ENCODE measurements at regions not wholly inside any gene's neighbourhood (a gene's known extent, or its start where the extent isn't known, plus 50 kb on each side); places are given as distances from the start of the nearest gene placed in this dataset.

- FAIRE-seq = no peak
- TF ChIP-seq, protein P1, sequence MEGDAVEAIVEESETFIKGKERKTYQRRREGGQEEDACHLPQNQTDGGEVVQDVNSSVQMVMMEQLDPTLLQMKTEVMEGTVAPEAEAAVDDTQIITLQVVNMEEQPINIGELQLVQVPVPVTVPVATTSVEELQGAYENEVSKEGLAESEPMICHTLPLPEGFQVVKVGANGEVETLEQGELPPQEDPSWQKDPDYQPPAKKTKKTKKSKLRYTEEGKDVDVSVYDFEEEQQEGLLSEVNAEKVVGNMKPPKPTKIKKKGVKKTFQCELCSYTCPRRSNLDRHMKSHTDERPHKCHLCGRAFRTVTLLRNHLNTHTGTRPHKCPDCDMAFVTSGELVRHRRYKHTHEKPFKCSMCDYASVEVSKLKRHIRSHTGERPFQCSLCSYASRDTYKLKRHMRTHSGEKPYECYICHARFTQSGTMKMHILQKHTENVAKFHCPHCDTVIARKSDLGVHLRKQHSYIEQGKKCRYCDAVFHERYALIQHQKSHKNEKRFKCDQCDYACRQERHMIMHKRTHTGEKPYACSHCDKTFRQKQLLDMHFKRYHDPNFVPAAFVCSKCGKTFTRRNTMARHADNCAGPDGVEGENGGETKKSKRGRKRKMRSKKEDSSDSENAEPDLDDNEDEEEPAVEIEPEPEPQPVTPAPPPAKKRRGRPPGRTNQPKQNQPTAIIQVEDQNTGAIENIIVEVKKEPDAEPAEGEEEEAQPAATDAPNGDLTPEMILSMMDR (IDR thresholded peaks at IDR 0.05; ENCODE audit: insufficient read depth, low read length, severe bottlenecking) = no peak
- Histone ChIP-seq H3K4me3 (ENCODE audit: low read depth, low read length) (no peak overlapping the region), H3K27me3 (ENCODE audit: control insufficient read depth, insufficient read depth, low read length) (no peaks in the 10 kb centered on the region), H3K36me3 (ENCODE audit: control insufficient read depth, insufficient read depth, low read length) (no peaks in the 10 kb centered on the region)
- no peak for DNase-seq (ENCODE audit: low read depth)
These were observed 1258.0 kb upstream of the IGFBP7 start for GRCh38 chr4:58368221-58368620.

- TF ChIP-seq, protein P1 (IDR thresholded peaks at IDR 0.05; ENCODE audit: insufficient read depth, low read length, severe bottlenecking) = no peak
These were observed 1250.4 kb upstream of the IGFBP7 start for GRCh38 chr4:58360354-58361133.

DNA sequence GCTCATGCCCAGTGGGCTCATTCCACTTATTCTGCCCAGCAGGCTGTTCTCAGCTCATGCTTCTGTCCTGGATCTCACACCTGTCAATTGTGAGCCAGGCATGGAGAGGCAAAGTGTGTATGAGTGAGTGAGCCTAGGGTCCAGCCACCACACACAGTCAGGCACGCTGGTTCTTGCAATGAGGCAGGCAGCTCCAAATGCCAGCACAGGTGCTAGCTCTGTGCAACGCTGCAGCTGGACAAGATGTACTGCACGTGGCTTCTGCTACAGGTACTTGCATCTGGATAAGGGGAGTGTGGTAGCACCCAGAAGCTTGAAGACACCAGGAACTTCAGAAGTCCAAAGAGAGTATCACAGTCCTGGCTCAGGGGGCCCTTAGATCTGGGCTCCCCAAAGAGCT is 1249.4 kb upstream of the IGFBP7 start:
- H3K27me3 ChIP-seq (ENCODE audit: control insufficient read depth, insufficient read depth, low read length) = no peaks in the 10 kb centered on the region
- DNase-seq (ENCODE audit: low read depth) (no peak), FAIRE-seq (no peak)
- H3K4me3 ChIP-seq (ENCODE audit: low read depth, low read length) = no peak overlapping the region
- TF ChIP-seq, protein P1 (IDR thresholded peaks at IDR 0.05; ENCODE audit: insufficient read depth, low read length, severe bottlenecking) = no peak
- no peaks in the 10 kb centered on the region for H3K36me3 ChIP-seq (ENCODE audit: control insufficient read depth, insufficient read depth, low read length)

More at GRCh38 chr4:58360354-58361133, 1250.4 kb upstream of the IGFBP7 start:
- H3K36me3 ChIP-seq (ENCODE audit: control insufficient read depth, insufficient read depth, low read length) = no peaks in the 10 kb centered on the region
- FAIRE-seq (no peak), DNase-seq (ENCODE audit: low read depth) (no peak)
- H3K4me3 ChIP-seq (ENCODE audit: low read depth, low read length) = no peak overlapping the region
- H3K27me3 ChIP-seq (ENCODE audit: control insufficient read depth, insufficient read depth, low read length) = no peaks in the 10 kb centered on the region

DNA sequence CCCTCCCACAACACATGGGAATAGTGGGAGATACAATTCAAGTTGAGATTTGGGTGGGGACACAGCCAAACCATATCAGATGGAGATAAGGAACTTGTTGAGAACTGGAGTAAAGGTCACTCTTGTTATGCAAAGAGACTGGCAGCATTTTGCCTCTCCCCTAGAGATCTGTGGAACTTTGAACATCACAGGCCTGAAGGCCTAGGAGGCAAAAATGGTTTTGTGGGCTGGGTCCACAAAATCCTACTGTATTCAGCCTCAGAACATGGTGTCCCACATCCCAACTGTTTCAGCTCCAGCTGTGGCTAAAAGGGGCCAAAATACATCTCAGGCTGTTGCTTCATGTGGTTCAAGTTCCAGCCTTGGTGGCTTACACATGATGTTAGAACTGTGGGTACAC is 1247.8 kb upstream of the IGFBP7 start:
- DNase-seq (ENCODE audit: low read depth) (no peak), FAIRE-seq (no peak)
- H3K4me3 ChIP-seq (ENCODE audit: low read depth, low read length) = no peak overlapping the region
- H3K36me3 ChIP-seq (ENCODE audit: control insufficient read depth, insufficient read depth, low read length) = no peaks in the 10 kb centered on the region
- H3K27me3 ChIP-seq (ENCODE audit: control insufficient read depth, insufficient read depth, low read length) = no peaks in the 10 kb centered on the region
- TF ChIP-seq, protein P1 (IDR thresholded peaks at IDR 0.05; ENCODE audit: insufficient read depth, low read length, severe bottlenecking) = no peak

GRCh38 chr4:58325070-58325469 is 1214.9 kb upstream of the IGFBP7 start:
- no peak for FAIRE-seq
- H3K36me3 ChIP-seq (ENCODE audit: control insufficient read depth, insufficient read depth, low read length) = no peaks in the 10 kb centered on the region
- no peak overlapping the region for H3K4me3 ChIP-seq (ENCODE audit: low read depth, low read length)
- H3K27me3 ChIP-seq (ENCODE audit: control insufficient read depth, insufficient read depth, low read length) = no peaks in the 10 kb centered on the region
- TF ChIP-seq, protein P1 (IDR thresholded peaks at IDR 0.05; ENCODE audit: insufficient read depth, low read length, severe bottlenecking) = no peak
- DNase-seq (ENCODE audit: low read depth) = no peak

- H3K27me3 ChIP-seq (ENCODE audit: control insufficient read depth, insufficient read depth, low read length) = no peaks in the 10 kb centered on the region
- no peak for FAIRE-seq
- DNase-seq (ENCODE audit: low read depth) = no peak
- TF ChIP-seq, protein P1 (IDR thresholded peaks at IDR 0.05; ENCODE audit: insufficient read depth, low read length, severe bottlenecking) = no peak
- no peak overlapping the region for H3K4me3 ChIP-seq (ENCODE audit: low read depth, low read length)
- H3K36me3 ChIP-seq (ENCODE audit: control insufficient read depth, insufficient read depth, low read length) = no peaks in the 10 kb centered on the region
These were observed 1203.3 kb upstream of the IGFBP7 start for GRCh38 chr4:58313444-58313843.
